HepG2 (cell line): ENCODE measurements at regions not wholly inside any gene's neighbourhood (a gene's known extent, or its start where the extent isn't known, plus 50 kb on each side); places are given as distances from the start of the nearest gene placed in this dataset.

Source experiments
- ATAC-seq: fragments of 200-7000 bp; cut with Tn5 transposase; 3 replicates; pipeline ENCODE4 v1.9.1; 2020; ENCODE audit warnings: mild to moderate bottlenecking, moderate library complexity
- BruUV-seq: library from RNA; stranded (reverse); fragments of 400-500 nt; replicated peaks from 2 replicates; lab custom pipeline; 2021; lab: Mats Ljungman, UMichigan
- CTCF ChIA-PET: fragments of 300-600 bp; formaldehyde crosslinking; extraction: SDS; loops from one replicate; lab custom pipeline; 2021; ENCODE audit warnings: low total read pairs, inconsistent platforms, low intra/inter-chr PET ratio; lab: Yijun Ruan, JAX
- POLR2A ChIA-PET: fragments of 350-600 bp; sonication (Branson Sonifier 250); formaldehyde crosslinking; loops from one replicate; lab custom pipeline; 2020; ENCODE audit warnings: antibody characterized with exemption, inconsistent platforms; lab: Yijun Ruan, JAX
- DNase-seq: peaks from one replicate; pipeline ENCODE4 v3.0.0-alpha.2; 2015; ENCODE audit warnings: low spot score
- FAIRE-seq: peaks from 3 replicates; lab custom pipeline; 2011; peaks lifted over from hg19 to GRCh38; lab: Jason Lieb, UNC
- H2AFZ ChIP-seq: one replicate; pipeline ENCODE4 v1.6.1; 2011; ENCODE audit warnings: low read length, inconsistent platforms
- H3K27ac ChIP-seq: fragments of 300-600 bp; 3 replicates; pipeline ENCODE4 v1.8.0; 2011; ENCODE audit warnings: mixed run types, mild to moderate bottlenecking, mixed read lengths, low read length, inconsistent platforms; ENCODE audit not compliant: insufficient read depth; ENCODE audit errors: extremely low read length
- H3K27me3 ChIP-seq, 2 experiments: fragments of 200-600 bp in 1 of 2; 2 replicates in 1 of 2; 3 replicates in 1 of 2; pipeline versions ENCODE4 v1.6.0 to v1.8.0; 2011; ENCODE audit warnings: low read length in 2 of 2, mild to moderate bottlenecking in 2 of 2, moderate library complexity in 2 of 2, inconsistent platforms in 1 of 2; ENCODE audit not compliant: insufficient read depth in 2 of 2, control insufficient read depth in 1 of 2
- H3K36me3 ChIP-seq, 2 experiments: fragments of 200-600 bp in 1 of 2; replicated peaks in 1 of 2; 2 replicates in 1 of 2; 3 replicates in 1 of 2; pipeline versions ENCODE4 v1.5.1 to v1.8.0; 2011; ENCODE audit warnings: low read length in 2 of 2, inconsistent platforms in 1 of 2; ENCODE audit not compliant: insufficient read depth in 2 of 2, control insufficient read depth in 1 of 2
- H3K4me1 ChIP-seq: 2 replicates; pipeline ENCODE4 v1.5.1; 2012; ENCODE audit warnings: low read length, inconsistent platforms; ENCODE audit not compliant: insufficient read depth
- H3K4me2 ChIP-seq: 2 replicates; pipeline ENCODE4 v1.6.0; 2011; ENCODE audit warnings: low read depth, low read length, inconsistent platforms
- H3K4me3 ChIP-seq, 3 experiments: fragments of 200-600 bp in 1 of 3; sonication (generic), shearing (Covaris generic) in 1 of 3; replicated peaks in 1 of 3; 2 replicates each; pipeline ENCODE4 v1.5.1; 2011 to 2016; ENCODE audit warnings: low read length in 3 of 3, inconsistent platforms in 2 of 3, low read depth in 2 of 3, mild to moderate bottlenecking in 2 of 3, control low read depth in 1 of 3, mixed read lengths in 1 of 3; ENCODE audit not compliant: insufficient read depth in 1 of 3
- H3K79me2 ChIP-seq: one replicate; pipeline ENCODE4 v1.6.1; 2011; ENCODE audit warnings: low read length, inconsistent platforms; ENCODE audit not compliant: insufficient read depth
- H3K9ac ChIP-seq: 2 replicates; pipeline ENCODE4 v1.6.0; 2011; ENCODE audit warnings: mild to moderate bottlenecking, low read depth, low read length, inconsistent platforms; ENCODE audit not compliant: insufficient read depth
- H3K9me3 ChIP-seq: 2 replicates; pipeline ENCODE4 v1.5.1; 2012; ENCODE audit warnings: mild to moderate bottlenecking, low read length
- H4K20me1 ChIP-seq: 2 replicates; pipeline ENCODE4 v1.6.0; 2011; ENCODE audit warnings: inconsistent platforms, mild to moderate bottlenecking, low read length, moderate library complexity; ENCODE audit not compliant: insufficient read depth
- HINFP ChIP-seq: sonication (generic); formaldehyde crosslinking; IDR thresholded peaks from 2 replicates; pipeline ENCODE4 v1.4.0; 2020; ENCODE audit warnings: low read depth, mild to moderate bottlenecking, missing genetic modification reagents
- SAFB2 ChIP-seq: sonication (generic); formaldehyde crosslinking; IDR thresholded peaks from 2 replicates; pipeline ENCODE4 v1.5.1; 2020; ENCODE audit warnings: missing genetic modification reagents, low read depth, mild to moderate bottlenecking, borderline replicate concordance
- WGBS: methylation state at CpG from one replicate; pipeline ENCODE4 v1.1.6; 2017; ENCODE audit warnings: low lambda C conversion rate; 5-methylcytosine and 5-hydroxymethylcytosine counted together
- in situ Hi-C: cut with HindIII; loops from 2 replicates; pipeline ENCODE4 v1.10.0; 2017; ENCODE audit warnings: low pct_unique_long_range_greater_than_20kb; ENCODE audit not compliant: extremely low pct_ligation_motif_present
- intact Hi-C: fragments of 100-400 bp; cut with micrococcal nuclease; formaldehyde crosslinking; loops from one replicate; pipeline ENCODE4 v1.10.0; 2022; ENCODE audit not compliant: unreplicated experiment
- TF ChIP-seq, protein P1 (sequence below): sonication (generic); formaldehyde crosslinking; IDR thresholded peaks from 2 replicates; pipeline ENCODE4 v1.4.0; 2020; ENCODE audit warnings: mild to moderate bottlenecking, missing genetic modification reagents, borderline replicate concordance

DNA sequence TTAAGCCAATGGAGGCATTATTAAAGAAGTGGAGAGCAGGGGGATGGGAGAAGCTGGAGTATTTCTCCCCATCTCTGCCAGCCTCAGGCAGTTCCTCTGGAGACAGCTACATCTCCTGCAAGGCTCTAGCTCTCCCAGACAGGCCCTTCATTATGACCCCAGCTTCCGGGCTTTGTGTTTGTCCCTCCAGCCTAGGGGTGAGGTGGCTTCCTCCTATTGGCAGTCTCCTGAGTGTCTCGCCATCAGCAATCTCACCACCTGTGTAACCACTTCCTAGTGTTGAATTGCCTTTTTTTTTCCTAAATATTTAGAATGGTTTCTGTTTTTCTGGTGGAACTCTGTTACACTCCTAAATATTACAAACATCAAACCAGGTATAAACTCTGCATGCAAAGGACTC, 122.3 kb downstream of the FAM174B start:
- Histone ChIP-seq H3K4me3 (no peak overlapping the region), H4K20me1 (no peaks in the 10 kb centered on the region), H3K36me3 (no peaks in the 10 kb centered on the region), H3K79me2 (no peaks in the 10 kb centered on the region), H3K27ac (no peak overlapping the region), H3K9me3 (peaks cover 9% of the 10 kb centered on the region; the same call in 1 of the 2 replicates), H3K9ac (no peak overlapping the region), H2AFZ (no peak overlapping the region), H3K4me1 (no peaks in the 10 kb centered on the region), H3K27me3 (0 out of 5 replicates have a peak, but pooled peaks cover 0 to 2% of the 10 kb centered on the region in 2 experiments), H3K4me2 (no peak overlapping the region)
- in situ Hi-C loops (no loop called here), intact Hi-C loops (no loop called here)
- ATAC-seq (no peak), DNase-seq (no peak), FAIRE-seq (no peak)
- POLR2A ChIA-PET, result no interaction called here
- WGBS, result 0% methylated on average over 2 of the region's 2 CpGs
- TF ChIP-seq, protein P1, sequence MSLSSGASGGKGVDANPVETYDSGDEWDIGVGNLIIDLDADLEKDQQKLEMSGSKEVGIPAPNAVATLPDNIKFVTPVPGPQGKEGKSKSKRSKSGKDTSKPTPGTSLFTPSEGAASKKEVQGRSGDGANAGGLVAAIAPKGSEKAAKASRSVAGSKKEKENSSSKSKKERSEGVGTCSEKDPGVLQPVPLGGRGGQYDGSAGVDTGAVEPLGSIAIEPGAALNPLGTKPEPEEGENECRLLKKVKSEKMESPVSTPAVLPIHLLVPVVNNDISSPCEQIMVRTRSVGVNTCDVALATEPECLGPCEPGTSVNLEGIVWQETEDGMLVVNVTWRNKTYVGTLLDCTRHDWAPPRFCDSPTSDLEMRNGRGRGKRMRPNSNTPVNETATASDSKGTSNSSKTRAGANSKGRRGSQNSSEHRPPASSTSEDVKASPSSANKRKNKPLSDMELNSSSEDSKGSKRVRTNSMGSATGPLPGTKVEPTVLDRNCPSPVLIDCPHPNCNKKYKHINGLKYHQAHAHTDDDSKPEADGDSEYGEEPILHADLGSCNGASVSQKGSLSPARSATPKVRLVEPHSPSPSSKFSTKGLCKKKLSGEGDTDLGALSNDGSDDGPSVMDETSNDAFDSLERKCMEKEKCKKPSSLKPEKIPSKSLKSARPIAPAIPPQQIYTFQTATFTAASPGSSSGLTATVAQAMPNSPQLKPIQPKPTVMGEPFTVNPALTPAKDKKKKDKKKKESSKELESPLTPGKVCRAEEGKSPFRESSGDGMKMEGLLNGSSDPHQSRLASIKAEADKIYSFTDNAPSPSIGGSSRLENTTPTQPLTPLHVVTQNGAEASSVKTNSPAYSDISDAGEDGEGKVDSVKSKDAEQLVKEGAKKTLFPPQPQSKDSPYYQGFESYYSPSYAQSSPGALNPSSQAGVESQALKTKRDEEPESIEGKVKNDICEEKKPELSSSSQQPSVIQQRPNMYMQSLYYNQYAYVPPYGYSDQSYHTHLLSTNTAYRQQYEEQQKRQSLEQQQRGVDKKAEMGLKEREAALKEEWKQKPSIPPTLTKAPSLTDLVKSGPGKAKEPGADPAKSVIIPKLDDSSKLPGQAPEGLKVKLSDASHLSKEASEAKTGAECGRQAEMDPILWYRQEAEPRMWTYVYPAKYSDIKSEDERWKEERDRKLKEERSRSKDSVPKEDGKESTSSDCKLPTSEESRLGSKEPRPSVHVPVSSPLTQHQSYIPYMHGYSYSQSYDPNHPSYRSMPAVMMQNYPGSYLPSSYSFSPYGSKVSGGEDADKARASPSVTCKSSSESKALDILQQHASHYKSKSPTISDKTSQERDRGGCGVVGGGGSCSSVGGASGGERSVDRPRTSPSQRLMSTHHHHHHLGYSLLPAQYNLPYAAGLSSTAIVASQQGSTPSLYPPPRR, result no peak
- TF ChIP-seq SAFB2 (CRISPR knock-in tag) (no peak), HINFP (CRISPR knock-in tag) (no peak)
- BruUV-seq, result no TSS peak
- CTCF ChIA-PET, result no interaction called here
